ENCODE measurements at regions not wholly inside any gene's neighbourhood (a gene's known extent, or its start where the extent isn't known, plus 50 kb on each side); places are given as distances from the start of the nearest gene placed in this dataset.
"Not testable (repeated sequence)": the region's sequence is repeated elsewhere in the genome, so short reads cannot be mapped to it uniquely, and the experiment has no call there.

- DNase-seq, result no peak
Observed at GRCh38 chrX:152079768-152080167, 58.6 kb downstream of the MAGEA10 start.

DNA sequence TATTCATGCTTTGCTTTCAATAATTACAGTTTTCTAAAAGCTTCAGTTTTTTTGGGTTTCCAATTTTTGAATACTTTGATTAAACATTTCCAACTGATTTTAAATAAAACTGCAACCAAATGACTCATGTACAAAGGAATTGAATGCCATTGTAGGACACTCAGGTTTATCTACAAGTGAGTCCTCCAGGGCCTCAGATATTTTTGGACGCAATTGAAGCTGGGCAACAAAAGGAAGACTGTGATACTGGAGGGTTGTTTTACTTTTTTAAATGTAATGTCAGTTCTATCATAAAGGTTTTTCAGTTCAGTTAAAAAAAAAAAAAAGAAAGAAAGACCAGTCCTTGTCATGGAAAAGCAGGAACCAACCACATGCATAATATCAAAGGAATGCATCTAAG lies 64.2 kb downstream of the MAGEA10 start:
- DNase-seq, result no peak

DNA sequence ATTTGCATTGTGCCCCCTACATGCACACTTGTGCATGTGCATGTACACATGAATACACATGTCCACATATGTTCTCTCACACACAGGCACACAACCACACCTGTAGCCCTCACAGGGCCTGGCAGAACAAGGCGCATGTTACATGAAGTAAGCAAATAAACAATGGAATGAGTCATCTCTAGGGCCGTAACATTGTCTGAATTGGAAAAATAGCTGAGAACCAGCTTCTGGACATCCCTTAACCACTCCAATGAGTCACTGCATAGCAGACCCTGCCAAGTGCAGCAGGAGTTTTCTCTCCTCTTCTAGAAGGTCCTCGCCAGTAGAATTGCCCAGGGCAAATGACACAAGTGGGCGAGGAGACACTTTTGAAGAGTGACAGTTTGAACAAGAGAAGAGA lies 66.1 kb downstream of the MAGEA10 start:
- DNase-seq, result peak; percentile 77

DNA sequence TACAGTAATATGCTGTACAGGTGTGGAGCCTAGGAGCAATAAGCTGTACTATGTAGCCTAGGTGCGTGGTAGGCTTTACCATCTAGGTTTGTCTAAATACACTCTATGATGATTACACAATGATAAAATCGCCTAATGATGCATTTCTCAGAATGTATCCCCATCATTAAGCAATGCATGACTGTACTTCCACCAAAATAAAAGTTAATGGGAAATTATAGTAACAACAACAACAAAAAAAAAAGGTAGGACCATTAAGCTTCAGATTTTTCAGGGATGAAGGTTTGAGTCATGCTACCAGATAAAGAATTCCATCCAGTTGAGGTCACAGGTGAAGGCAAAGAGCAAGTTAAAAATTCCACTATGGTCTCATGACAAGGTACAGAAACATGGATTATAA lies 68.2 kb downstream of the MAGEA10 start:
- DNase-seq, result peak; percentile 18

- no peak for DNase-seq
Observed at GRCh38 chrX:152061557-152061956, 76.8 kb downstream of the MAGEA10 start.

GRCh38 chrX:152061083-152061482 lies 77.3 kb downstream of the MAGEA10 start:
- no peak for DNase-seq

GRCh38 chrX:152050623-152051022 lies 76.1 kb upstream of the GABRE start:
- not testable (repeated sequence) for DNase-seq

DNA sequence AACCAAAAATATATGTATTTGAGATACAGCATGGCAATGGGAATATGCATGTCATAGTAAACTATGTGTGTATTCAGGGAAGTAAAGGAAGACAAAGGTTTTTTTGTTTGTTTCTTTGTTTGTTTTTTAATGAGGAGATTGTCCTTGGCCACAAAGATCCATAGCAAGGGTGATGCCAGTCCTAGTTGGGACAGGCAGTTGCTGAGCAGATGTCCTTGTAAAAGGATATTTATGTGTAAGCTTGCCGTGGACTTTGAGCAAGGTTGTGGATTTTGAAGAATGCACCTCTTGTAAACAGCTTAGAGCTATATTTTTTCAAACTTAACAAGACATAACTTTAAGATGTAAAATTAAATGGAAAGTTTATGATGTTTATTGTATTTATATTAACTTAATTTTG lies 69.9 kb upstream of the GABRE start:
- no peak for DNase-seq

- DNase-seq, result no peak
Observed at GRCh38 chrX:152038804-152039203, 64.3 kb upstream of the GABRE start.

GRCh38 chrX:152037183-152037582 lies 62.7 kb upstream of the GABRE start:
- no peak for DNase-seq

- DNase-seq, result not testable (repeated sequence)
Observed at GRCh38 chrX:152031346-152031745, 56.9 kb upstream of the GABRE start.

DNA sequence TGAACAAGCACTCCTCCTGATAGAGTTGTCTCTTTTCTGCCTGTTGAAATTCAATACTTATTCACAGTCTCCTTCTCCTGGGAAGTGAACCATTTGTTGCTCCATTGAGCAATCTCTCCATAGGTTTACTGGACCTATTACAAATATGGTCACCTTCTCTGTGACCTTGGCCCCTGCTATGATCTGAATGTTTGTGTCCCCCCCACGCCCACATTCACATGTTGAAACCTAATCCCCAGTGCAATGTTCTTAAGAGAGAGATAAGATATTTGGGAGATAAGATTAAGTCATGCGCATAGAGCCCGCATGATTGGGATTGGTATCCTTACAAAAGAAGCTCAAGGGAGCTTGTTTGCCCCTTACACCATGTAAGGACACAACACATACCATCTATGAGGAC lies 54.1 kb upstream of the GABRE start:
- DNase-seq, result no peak

DNA sequence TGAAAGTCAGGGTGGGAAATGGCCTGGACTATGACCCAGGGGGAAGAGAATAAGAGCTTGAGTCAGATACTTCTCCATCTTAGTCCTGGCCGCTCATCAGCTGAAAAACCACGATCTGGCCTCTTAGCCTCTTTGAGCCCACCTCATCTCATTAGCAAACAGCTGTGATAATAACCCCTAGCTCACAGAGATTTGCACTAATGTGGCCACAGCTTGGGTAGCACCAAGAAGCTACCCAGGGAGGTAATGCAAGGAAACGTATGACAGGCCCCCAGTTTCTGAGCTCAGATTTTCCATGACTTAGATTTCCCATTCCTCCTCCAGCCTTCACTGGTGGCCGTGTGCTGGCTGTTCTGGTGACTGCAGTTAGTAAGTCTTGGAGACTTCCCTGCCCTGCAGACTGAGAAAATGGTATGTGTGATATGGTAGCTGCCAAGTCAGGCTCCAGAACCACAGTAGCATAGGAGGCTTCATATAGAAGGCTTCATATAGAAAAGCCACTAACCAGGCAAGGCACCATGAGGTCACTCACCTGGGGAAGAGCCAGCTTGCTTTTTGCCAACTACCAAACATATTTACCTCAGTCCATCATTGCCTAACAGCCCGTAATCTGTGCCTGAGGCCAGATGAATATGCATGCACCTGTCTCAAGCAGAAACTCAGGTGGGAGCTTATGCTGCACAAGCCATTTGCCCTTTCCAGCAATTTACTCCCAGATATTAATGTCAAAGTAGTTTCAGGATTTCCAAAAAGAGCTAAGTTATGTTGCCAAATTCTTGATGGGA lies 51.4 kb upstream of the GABRE start:
- DNase-seq, result no peak

DNA sequence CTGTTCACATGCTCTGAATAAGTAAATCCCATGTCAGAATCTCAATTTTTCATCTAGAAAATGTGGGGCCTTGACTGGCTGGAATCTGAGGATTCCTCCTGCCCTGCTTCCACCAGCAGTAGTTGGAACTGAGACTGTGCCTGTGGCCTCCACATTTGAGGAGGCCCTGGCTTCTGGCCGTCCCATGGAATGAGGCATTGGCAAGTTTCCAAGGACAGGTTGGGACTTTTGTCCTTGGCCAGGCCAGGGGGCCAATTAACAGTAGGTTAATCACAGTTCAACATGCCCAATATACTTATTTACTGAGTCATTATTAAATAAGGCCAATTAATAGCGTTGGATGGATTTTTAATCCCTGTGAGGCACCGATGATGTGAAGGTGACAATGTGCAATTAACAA lies 50.2 kb upstream of the GABRE start:
- DNase-seq, result no peak

Measured in NCI-H226 (cell line).